Sigmoid colon (tissue), 6 donors: ENCODE measurements at regions not wholly inside any gene's neighbourhood (a gene's known extent, or its start where the extent isn't known, plus 50 kb on each side); places are given as distances from the start of the nearest gene placed in this dataset.
"Not testable (repeated sequence)": the region's sequence is repeated elsewhere in the genome, so short reads cannot be mapped to it uniquely, and the experiment has no call there.

Experiments
- DNase-seq: peaks from one replicate; pipeline ENCODE4 v3.0.0-alpha.2; 2019
- H3K27ac ChIP-seq, 4 donors: fragments of 200-600 bp; sonication (generic); one replicate each; pipeline ENCODE4 v1.5.1; 2016 to 2019; ENCODE audit warnings: mild to moderate bottlenecking in 1 of 4
- H3K27me3 ChIP-seq, 3 donors: fragments of 200-600 bp; sonication (generic); one replicate each; pipeline ENCODE4 v1.5.1; 2019; ENCODE audit warnings: mild to moderate bottlenecking in 1 of 3
- H3K36me3 ChIP-seq, 4 donors: fragments of 200-600 bp; sonication (generic); one replicate each; pipeline ENCODE4 v1.5.1; 2016 to 2019
- H3K4me1 ChIP-seq, 4 donors: fragments of 200-600 bp; sonication (generic); one replicate each; pipeline ENCODE4 v1.5.1; 2017 to 2019
- H3K4me3 ChIP-seq, 4 donors: fragments of 200-600 bp; sonication (generic); one replicate each; pipeline ENCODE4 v1.5.1; 2017 to 2019; ENCODE audit warnings: mild to moderate bottlenecking in 2 of 4, moderate library complexity in 1 of 4
- H3K9me3 ChIP-seq, 4 donors: fragments of 200-600 bp in 3 of 4; sonication (generic) in 3 of 4; one replicate each; pipeline versions ENCODE4 v1.5.1 to v1.6.1; 2013 to 2019
- CTCF ChIP-seq, 4 experiments: fragments of 450-650 bp in 3 of 4; fragments of 200-600 bp in 1 of 4; IDR thresholded peaks; one replicate each; pipeline ENCODE4 v1.5.1; 2016 to 2019; ENCODE audit warnings: antibody characterized with exemption in 4 of 4, mild to moderate bottlenecking in 3 of 4, moderate library complexity in 2 of 4
- EP300 ChIP-seq, 4 donors: sonication (generic); formaldehyde crosslinking; IDR thresholded peaks; one replicate each; pipeline ENCODE4 v1.6.1; 2017; ENCODE audit warnings: antibody characterized with exemption in 4 of 4
- POLR2A ChIP-seq, 2 donors: fragments of 450-650 bp; IDR thresholded peaks; one replicate each; pipeline ENCODE4 v1.6.1; 2016; ENCODE audit warnings: antibody characterized with exemption in 2 of 2, mild to moderate bottlenecking in 2 of 2, moderate library complexity in 2 of 2
- POLR2AphosphoS5 ChIP-seq, 4 donors: sonication (generic); formaldehyde crosslinking; IDR thresholded peaks; one replicate each; pipeline ENCODE4 v1.6.1; 2017; ENCODE audit warnings: antibody characterized with exemption in 4 of 4
- WGBS, 2 donors: extraction: QIAGEN DNeasy Blood & Tissue Kit; methylation state at CpG; one replicate each; pipeline ENCODE4 v1.1.7; 2013; 5-methylcytosine and 5-hydroxymethylcytosine counted together
- intact Hi-C: fragments of 100-400 bp; cut with DNase I; formaldehyde crosslinking; loops from one replicate; pipeline ENCODE4 v1.15.1; 2023
- donor health status: healthy with polysubstance abuse.
- donor health status: healthy.

DNA sequence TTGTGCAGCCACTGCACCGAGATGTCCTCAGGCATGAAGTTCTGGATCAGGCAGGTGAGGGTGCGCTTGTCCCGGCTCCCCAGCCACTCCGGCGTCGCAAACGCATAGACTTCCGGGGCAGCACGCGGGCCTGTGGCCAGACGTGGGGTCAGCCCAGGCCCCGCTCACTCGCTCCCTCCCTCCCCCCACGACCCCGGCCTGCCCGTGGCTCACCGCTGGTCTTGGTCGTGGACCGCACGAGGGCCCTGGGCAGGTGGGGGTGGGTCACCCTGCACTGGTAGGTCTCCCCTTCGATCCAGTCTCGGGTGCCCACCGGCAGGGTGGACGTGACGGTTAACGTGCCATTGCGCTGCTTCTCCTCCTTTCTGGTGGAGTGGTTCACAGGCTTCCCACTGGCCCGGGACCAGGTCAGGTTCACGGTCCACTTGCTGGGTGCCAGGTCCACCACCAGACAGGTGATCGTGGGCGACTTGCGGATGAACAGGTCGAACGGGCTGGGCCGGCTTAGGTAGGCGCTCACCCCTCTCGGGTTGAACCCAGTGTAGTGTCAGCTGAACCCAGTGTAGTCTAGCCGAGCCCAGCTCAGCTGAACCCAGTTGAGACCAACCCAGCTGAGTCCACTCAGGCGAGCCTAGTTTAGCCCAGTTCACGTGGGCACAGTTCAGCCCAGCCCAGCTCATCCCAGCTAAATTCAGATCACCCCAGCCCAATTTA, 195.8 kb downstream of the TMEM121 start:
- H3K4me1 ChIP-seq: not testable (repeated sequence)
- WGBS, 2 donors: 91 to 95% methylated on average over 40 of the region's 40 CpGs

DNA sequence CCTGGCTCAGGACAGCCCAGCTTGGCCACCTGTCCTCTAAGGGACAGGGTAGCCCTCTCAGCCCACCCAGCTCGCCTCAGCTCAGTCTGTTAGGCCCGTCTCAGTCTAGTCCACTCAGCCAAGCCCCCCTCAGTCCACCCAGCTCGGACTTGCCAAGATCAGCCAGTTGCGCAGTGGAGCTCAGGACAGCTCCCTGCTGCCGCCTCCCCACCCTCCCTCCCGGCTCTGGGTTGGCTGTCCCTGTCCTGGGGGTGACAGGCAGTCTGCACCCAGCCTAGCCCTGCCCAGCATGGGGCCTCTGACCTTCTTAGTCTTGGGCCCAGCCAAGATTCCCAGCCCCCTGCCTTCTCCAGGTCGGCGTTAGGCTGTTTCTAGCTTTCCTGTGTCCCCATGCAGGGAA, 196.9 kb downstream of the TMEM121 start:
- 79 to 96% methylated on average over 6 of the region's 8 CpGs for WGBS, 2 donors
- H3K4me3 ChIP-seq, H3K4me1 ChIP-seq, H3K27me3 ChIP-seq, H3K27ac ChIP-seq, H3K36me3 ChIP-seq, H3K9me3 ChIP-seq, intact Hi-C loops: not testable (repeated sequence)
- DNase-seq: peak; percentile 35

More for the DNA sequence above, 195.8 kb downstream of the TMEM121 start:
- H3K4me3 ChIP-seq, H3K27ac ChIP-seq, intact Hi-C loops, H3K36me3 ChIP-seq, H3K27me3 ChIP-seq, H3K9me3 ChIP-seq: not testable (repeated sequence)
- peak; percentile 37 for DNase-seq

- intact Hi-C loops, H3K27ac ChIP-seq, H3K4me1 ChIP-seq, H3K36me3 ChIP-seq, H3K9me3 ChIP-seq, DNase-seq, H3K4me3 ChIP-seq, H3K27me3 ChIP-seq: not testable (repeated sequence)
- WGBS, 2 donors: 89 to 90% methylated on average over 15 of the region's 15 CpGs
Measured at GRCh38 chr14:105723776-105724175, 197.4 kb downstream of the TMEM121 start.

DNA sequence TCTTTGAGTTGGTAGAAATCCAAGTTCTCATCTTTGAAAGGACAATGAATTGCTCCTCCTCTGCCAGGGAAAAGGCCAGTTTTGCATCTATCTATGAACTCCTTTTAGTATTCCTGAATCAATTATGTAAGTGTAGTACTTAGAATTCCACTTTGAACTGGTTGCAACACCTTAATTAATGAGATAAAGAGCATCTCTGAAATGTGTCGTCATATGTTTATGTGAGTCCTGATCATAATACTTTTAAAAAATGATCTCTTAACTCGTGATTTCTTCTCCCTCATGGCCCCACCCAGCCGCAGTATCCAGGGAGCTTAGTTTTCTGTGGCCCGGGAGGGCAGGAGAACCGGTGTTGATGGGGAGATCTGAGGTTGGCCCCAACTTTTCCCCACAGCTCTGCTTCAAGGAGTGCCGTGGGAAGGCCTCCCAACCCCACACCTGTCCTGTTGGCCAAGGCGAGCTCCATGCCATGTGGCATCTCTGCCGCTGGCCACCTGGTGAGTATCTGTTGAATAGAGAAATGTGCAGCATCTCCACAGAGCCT, 203.5 kb downstream of the TMEM121 start:
- H3K4me3 ChIP-seq, H3K27me3 ChIP-seq, H3K4me1 ChIP-seq, H3K36me3 ChIP-seq, H3K9me3 ChIP-seq, DNase-seq, intact Hi-C loops, H3K27ac ChIP-seq: not testable (repeated sequence)
- 68 to 82% methylated on average over 8 of the region's 8 CpGs for WGBS, 2 donors

DNA sequence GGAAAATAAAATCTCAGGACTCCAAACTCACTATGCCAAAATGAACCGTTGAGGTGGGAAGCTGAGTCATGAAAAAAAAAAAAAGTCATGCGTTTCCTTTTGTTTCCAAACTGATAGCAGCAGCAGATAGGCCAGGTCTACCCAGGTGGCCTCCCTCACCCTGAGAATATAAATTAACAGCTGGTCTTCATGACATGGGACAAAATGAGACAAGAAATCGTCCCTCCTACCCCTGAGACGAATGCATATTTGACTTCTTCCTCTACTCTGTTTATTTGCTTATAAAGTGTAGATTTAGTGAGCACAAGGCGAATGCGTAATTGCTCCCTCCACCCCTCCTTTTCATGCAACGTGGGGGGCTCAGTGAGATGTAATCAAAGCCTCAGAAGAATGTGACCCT, 204.3 kb downstream of the TMEM121 start:
- H3K27me3 ChIP-seq, H3K4me1 ChIP-seq, DNase-seq, H3K36me3 ChIP-seq, H3K27ac ChIP-seq, H3K4me3 ChIP-seq, intact Hi-C loops, H3K9me3 ChIP-seq: not testable (repeated sequence)
- 43 to 54% methylated on average over 7 of the region's 7 CpGs for WGBS, 2 donors

DNA sequence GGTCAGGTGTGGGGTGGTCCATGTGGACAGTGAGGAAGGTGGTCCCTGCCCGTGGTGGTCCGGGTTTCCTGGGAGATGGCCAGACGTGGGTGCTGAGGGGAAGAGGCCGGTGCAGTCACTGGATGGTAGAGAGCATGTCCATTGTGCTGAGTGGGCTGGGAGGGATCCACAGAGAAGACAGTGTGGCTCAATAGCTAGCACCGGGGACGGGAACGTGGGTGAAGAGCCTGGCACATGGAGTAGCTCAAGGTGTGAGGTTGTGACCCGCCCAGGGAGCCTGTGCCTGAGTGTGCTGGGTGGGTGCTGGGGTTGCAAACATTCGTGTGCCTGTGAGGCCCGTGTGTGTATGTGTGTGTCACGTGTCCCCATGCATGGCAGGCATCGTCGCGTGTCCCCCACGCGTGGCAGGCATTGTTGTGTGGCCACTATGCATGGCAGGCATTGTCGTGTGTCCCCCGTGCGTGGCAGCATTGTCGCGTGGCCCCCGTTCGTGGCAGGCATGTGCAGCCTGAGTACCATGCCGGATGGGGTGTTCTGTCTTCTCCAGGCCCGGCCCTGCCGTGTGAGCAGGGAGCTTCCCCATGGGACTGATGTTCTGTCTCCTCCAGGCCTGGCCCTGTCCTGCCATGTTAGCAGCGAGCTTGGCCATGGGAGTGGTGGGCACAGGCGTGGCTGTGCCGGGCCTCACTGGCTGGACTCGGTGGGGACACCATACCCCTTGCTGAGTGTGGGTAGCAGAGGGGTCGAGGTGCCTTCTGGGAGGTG, 205.0 kb downstream of the TMEM121 start:
- H3K36me3 ChIP-seq, H3K4me1 ChIP-seq, DNase-seq, H3K27me3 ChIP-seq, H3K9me3 ChIP-seq, intact Hi-C loops, H3K27ac ChIP-seq, H3K4me3 ChIP-seq: not testable (repeated sequence)
- WGBS, 2 donors: 74 to 89% methylated on average over 31 of the region's 31 CpGs

DNA sequence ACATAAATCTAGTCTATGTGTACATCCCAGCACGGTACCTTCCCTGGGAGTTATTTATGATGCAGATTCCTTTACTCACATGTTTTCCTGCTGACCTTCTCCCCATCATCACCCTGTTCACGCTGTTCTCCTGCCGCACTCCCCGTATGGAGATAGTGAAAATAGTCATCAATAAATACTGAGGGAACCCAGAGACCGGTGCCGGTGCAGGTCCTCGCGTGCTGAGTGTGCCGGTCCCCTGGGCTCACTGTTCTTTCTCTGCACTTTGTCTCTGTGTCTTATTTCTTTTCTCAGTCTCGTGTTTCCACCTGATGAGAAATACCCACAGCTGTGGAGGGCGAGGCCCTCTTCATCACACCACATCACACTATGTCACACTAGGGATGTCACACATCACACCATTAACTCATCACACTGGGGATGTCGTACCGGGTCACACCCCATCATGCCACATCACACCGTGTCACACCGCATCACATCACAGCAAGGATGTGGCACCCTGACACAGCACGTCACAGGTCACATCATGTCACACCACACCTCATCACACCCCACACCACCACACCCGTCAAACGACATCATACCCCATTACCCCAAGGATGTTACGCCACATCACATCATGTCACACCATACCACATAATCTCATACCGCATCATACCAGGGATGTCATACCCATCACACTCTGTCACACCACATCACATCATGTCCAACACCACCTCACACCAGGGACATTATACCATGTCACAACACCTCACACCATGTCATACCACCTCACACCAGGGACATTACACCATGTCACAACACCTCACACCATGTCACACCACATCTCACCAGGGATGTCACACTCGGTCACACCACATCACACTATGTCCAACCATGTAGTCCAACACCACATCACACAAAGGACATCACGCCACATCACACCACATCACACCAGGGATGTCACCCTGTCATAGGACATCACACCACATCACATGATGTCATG, 207.0 kb downstream of the TMEM121 start:
- Histone ChIP-seq H3K9me3 (no peaks in the 10 kb centered on the region), H3K27me3 (no peaks in the 10 kb centered on the region), H3K36me3 (no peaks in the 10 kb centered on the region), H3K4me1 (no peaks in the 10 kb centered on the region), H3K27ac (no peak overlapping the region), H3K4me3 (no peak overlapping the region)
- WGBS, 2 donors: 82 to 89% methylated on average over 22 of the region's 22 CpGs
- peak; percentile 28 for DNase-seq
- TF ChIP-seq POLR2A (IDR thresholded peaks at IDR 0.05) (no peak), CTCF (IDR thresholded peaks at IDR 0.05) (no peak), EP300 (IDR thresholded peaks at IDR 0.05) (no peak), POLR2AphosphoS5 (IDR thresholded peaks at IDR 0.05) (no peak)
- intact Hi-C loops: no loop called here

DNA sequence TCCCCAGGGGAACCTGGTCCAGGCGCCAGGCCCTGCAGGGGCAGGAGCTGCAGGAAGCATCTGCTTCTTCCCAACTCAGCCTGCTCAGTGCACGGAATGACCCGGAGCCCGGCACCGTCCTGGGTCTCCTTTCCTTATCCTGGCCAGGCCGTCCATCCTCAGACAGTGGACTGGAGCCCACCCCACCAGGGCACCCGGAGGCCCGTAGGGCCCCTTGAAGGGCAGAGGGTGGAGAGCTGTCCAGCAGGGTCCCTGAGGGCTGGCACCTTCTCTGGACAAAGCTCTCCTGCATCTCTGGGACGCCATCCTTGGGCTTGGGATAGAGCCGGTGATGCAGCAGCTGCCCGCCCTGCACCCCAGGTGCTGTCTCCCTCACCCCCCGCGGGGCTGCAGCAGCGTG, 207.9 kb downstream of the TMEM121 start:
- H3K36me3 ChIP-seq, H3K4me1 ChIP-seq, H3K9me3 ChIP-seq, H3K27ac ChIP-seq, H3K4me3 ChIP-seq, H3K27me3 ChIP-seq, DNase-seq, intact Hi-C loops: not testable (repeated sequence)
- 80 to 82% methylated on average over 9 to 13 of the region's 14 CpGs for WGBS, 2 donors

GRCh38 chr14:105736331-105736730, 209.9 kb downstream of the TMEM121 start:
- 80 to 85% methylated on average over 15 to 18 of the region's 20 CpGs for WGBS, 2 donors
- H3K27me3 ChIP-seq, H3K4me3 ChIP-seq, H3K4me1 ChIP-seq, H3K36me3 ChIP-seq, H3K27ac ChIP-seq, H3K9me3 ChIP-seq, DNase-seq, intact Hi-C loops: not testable (repeated sequence)
